ENCODE measurements at regions not wholly inside any gene's neighbourhood (a gene's known extent, or its start where the extent isn't known, plus 50 kb on each side); places are given as distances from the start of the nearest gene placed in this dataset.
"Not testable (repeated sequence)": the region's sequence is repeated elsewhere in the genome, so short reads cannot be mapped to it uniquely, and the experiment has no call there.

DNA sequence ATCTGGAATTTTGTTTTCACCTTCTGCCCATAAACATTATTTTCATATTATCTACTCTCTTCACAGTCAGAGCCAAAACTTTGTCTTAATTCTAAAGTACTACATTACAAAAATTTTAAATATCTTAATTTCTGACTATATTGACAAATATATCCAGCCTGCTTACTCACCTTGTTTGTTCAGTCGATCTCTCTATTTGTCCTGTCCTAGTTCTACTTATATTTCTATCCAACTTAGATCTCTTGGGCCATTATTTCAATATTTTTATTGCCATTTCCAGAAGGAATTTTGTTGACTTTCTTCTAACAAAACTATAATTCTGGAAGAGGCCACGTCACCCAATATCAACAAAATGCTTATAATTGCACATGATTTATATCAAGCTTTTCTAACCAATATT is 652.8 kb upstream of the CTNND2 start:
- H3K36me3 Mint-ChIP-seq (ENCODE audit: low read depth): no peaks in the 10 kb centered on the region
- TF ChIP-seq CTCF (IDR thresholded peaks at IDR 0.05): no peak
- ChIA-PET POLR2A (no interaction called here), CTCF (no interaction called here)
- no peak for ATAC-seq (ENCODE audit: low read depth)
- no peak overlapping the region for H3K4me3 Mint-ChIP-seq
- peaks cover 2% of the 10 kb centered on the region for H3K9me3 Mint-ChIP-seq
- H3K27ac Mint-ChIP-seq: no peak overlapping the region
- H3K4me1 Mint-ChIP-seq: no peaks in the 10 kb centered on the region
- H3K27me3 Mint-ChIP-seq: no peaks in the 10 kb centered on the region
- intact Hi-C loops (cut with micrococcal nuclease): no loop called here
- no peak for DNase-seq

- no peaks in the 10 kb centered on the region for H3K27me3 Mint-ChIP-seq
- H3K4me3 Mint-ChIP-seq: no peak overlapping the region
- intact Hi-C loops (cut with micrococcal nuclease): no loop called here
- H3K9me3 Mint-ChIP-seq: peaks cover 3% of the 10 kb centered on the region
- H3K27ac Mint-ChIP-seq: no peak overlapping the region
- ChIA-PET CTCF (no interaction called here), POLR2A (no interaction called here)
- H3K4me1 Mint-ChIP-seq: no peaks in the 10 kb centered on the region
- no peak for DNase-seq
- no peaks in the 10 kb centered on the region for H3K36me3 Mint-ChIP-seq (ENCODE audit: low read depth)
- ATAC-seq (ENCODE audit: low read depth): no peak
- no peak for TF ChIP-seq CTCF (IDR thresholded peaks at IDR 0.05)
These were observed 621.9 kb upstream of the CTNND2 start for GRCh38 chr5:12526113-12526512.

GRCh38 chr5:12522116-12522515 is 617.9 kb upstream of the CTNND2 start:
- intact Hi-C loops (cut with micrococcal nuclease): no loop called here
- POLR2A ChIA-PET: no interaction called here
- Mint-ChIP-seq H3K4me1 (no peaks in the 10 kb centered on the region), H3K27me3 (no peaks in the 10 kb centered on the region), H3K36me3 (ENCODE audit: low read depth) (no peaks in the 10 kb centered on the region), H3K27ac (no peak overlapping the region), H3K4me3 (no peak overlapping the region), H3K9me3 (peaks cover 11% of the 10 kb centered on the region)
- no peak for TF ChIP-seq CTCF (IDR thresholded peaks at IDR 0.05)
- ATAC-seq (ENCODE audit: low read depth) (no peak), DNase-seq (no peak)
- CTCF ChIA-PET: no interaction called here

GRCh38 chr5:12504983-12505382 is 600.7 kb upstream of the CTNND2 start:
- DNase-seq; H3K36me3 Mint-ChIP-seq (ENCODE audit: low read depth); POLR2A ChIA-PET; H3K27me3 Mint-ChIP-seq; CTCF ChIA-PET; H3K27ac Mint-ChIP-seq; intact Hi-C loops (cut with micrococcal nuclease); H3K4me3 Mint-ChIP-seq; ATAC-seq (ENCODE audit: low read depth); H3K4me1 Mint-ChIP-seq: not testable (repeated sequence)
- peaks cover 15% of the 10 kb centered on the region for H3K9me3 Mint-ChIP-seq

DNA sequence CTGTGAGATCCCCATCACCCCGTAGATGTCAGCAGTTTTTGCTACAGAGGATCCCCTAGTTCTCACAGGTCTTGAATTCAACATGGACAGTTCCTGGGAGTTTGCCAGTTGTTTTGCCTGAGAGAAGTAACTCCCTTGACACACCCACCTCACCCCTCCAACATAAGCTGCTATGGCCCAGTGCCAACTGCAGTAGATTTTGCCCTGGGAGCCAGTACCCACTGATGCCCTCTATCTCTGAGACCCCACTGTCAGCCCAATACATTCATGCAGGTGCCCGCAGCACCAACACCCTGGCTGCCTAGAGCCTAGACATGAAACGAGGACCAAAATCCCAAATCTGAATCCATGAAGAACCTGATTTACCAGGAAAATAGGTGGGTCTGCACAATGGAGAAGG is 583.9 kb upstream of the CTNND2 start:
- Mint-ChIP-seq H3K27me3 (no peaks in the 10 kb centered on the region), H3K9me3 (peaks cover 14% of the 10 kb centered on the region), H3K36me3 (ENCODE audit: low read depth) (no peaks in the 10 kb centered on the region), H3K4me3 (no peak overlapping the region), H3K27ac (no peak overlapping the region), H3K4me1 (no peaks in the 10 kb centered on the region)
- intact Hi-C loops (cut with micrococcal nuclease): no loop called here
- ATAC-seq (ENCODE audit: low read depth) (no peak), DNase-seq (no peak)
- CTCF ChIA-PET: no interaction called here
- TF ChIP-seq CTCF (IDR thresholded peaks at IDR 0.05): no peak
- POLR2A ChIA-PET: no interaction called here

DNA sequence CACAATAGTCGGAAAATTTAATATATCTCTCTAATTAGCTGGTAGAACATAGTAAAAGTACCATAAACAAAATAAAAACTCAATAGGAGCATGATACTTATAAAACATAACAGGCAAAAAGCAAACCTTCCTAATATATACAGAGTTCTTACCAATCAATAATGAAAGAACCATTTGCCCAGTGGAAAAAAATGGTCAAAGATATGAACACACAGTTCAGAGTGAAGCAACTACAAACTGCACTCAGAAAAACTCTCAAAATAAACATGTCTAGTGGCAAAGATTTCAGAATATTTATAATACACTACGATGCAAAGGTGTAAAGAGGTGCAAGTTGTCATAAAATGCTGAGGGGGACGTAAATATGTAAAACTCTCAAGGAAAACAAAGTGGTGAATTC is 576.2 kb upstream of the CTNND2 start:
- H3K4me1 Mint-ChIP-seq: no peaks in the 10 kb centered on the region
- H3K4me3 Mint-ChIP-seq: no peak overlapping the region
- no peak for TF ChIP-seq CTCF (IDR thresholded peaks at IDR 0.05)
- H3K9me3 Mint-ChIP-seq: peaks cover 11% of the 10 kb centered on the region
- intact Hi-C loops (cut with micrococcal nuclease): no loop called here
- H3K27ac Mint-ChIP-seq: no peak overlapping the region
- no peaks in the 10 kb centered on the region for H3K27me3 Mint-ChIP-seq
- ATAC-seq (ENCODE audit: low read depth) (no peak), DNase-seq (no peak)
- CTCF ChIA-PET: no interaction called here
- POLR2A ChIA-PET: no interaction called here
- no peaks in the 10 kb centered on the region for H3K36me3 Mint-ChIP-seq (ENCODE audit: low read depth)

Measured in activated B cell treated with CpG ODN at 0.5 μM for 24 hours (primary cell).